ENCODE measurements at regions not wholly inside any gene's neighbourhood (a gene's known extent, or its start where the extent isn't known, plus 50 kb on each side); places are given as distances from the start of the nearest gene placed in this dataset.
"Not testable (repeated sequence)": the region's sequence is repeated elsewhere in the genome, so short reads cannot be mapped to it uniquely, and the experiment has no call there.

DNA sequence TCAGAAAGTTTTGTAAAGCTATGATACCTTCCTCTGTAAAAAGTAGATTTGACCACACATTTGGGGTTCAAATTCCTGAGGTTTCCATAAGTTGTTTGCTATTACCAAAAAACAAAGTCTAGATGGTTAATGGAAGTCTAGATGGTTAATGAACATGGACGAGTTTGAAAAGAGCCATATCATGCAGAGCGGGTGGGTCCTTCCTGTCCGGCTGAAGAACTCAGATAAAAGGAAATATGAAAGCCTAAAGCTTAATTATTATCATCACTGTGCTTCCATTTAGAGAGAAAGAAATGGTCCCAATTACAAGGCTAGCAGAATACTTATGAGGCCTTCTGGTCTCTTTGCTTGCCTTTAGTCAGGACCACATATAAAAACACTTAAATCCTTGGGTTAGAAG lies 132.1 kb upstream of the SATB1 start:
- BruUV-seq (replicated peaks), result no TSS peak
- Mint-ChIP-seq H3K4me3 (ENCODE audit: unreplicated experiment) (no peak overlapping the region), H3K4me1 (ENCODE audit: low read depth, unreplicated experiment) (peaks cover 8% of the 10 kb centered on the region), H3K36me3 (ENCODE audit: insufficient read depth, unreplicated experiment) (no peaks in the 10 kb centered on the region), H3K27ac (ENCODE audit: unreplicated experiment) (no peak overlapping the region), H3K9me3 (ENCODE audit: unreplicated experiment) (peaks cover 9% of the 10 kb centered on the region), H3K27me3 (ENCODE audit: insufficient read depth, unreplicated experiment) (peaks cover 3% of the 10 kb centered on the region)
- Histone ChIP-seq H3K4me3 (ENCODE audit: low read depth, low read length) (no peak overlapping the region), H3K36me3 (ENCODE audit: control insufficient read depth, insufficient read depth, low read length) (no peaks in the 10 kb centered on the region), H3K9me3 (no peaks in the 10 kb centered on the region), H3K27me3 (replicated peaks; ENCODE audit: control insufficient read depth, insufficient read depth, low read length) (no peaks in the 10 kb centered on the region), H3K4me1 (no peaks in the 10 kb centered on the region)
- DNase-seq, result no peak
- ChIA-PET CTCF (no interaction called here), POLR2A (no interaction called here)
- intact Hi-C loops (cut with micrococcal nuclease; ENCODE audit: unreplicated experiment), result no loop called here
- TF ChIP-seq, protein P1, sequence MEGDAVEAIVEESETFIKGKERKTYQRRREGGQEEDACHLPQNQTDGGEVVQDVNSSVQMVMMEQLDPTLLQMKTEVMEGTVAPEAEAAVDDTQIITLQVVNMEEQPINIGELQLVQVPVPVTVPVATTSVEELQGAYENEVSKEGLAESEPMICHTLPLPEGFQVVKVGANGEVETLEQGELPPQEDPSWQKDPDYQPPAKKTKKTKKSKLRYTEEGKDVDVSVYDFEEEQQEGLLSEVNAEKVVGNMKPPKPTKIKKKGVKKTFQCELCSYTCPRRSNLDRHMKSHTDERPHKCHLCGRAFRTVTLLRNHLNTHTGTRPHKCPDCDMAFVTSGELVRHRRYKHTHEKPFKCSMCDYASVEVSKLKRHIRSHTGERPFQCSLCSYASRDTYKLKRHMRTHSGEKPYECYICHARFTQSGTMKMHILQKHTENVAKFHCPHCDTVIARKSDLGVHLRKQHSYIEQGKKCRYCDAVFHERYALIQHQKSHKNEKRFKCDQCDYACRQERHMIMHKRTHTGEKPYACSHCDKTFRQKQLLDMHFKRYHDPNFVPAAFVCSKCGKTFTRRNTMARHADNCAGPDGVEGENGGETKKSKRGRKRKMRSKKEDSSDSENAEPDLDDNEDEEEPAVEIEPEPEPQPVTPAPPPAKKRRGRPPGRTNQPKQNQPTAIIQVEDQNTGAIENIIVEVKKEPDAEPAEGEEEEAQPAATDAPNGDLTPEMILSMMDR (IDR thresholded peaks at IDR 0.05; ENCODE audit: insufficient read depth in 1 of 2, low read depth in 1 of 2, low read length in 1 of 2, severe bottlenecking in 1 of 2, unreplicated experiment in 1 of 2), result no peak

- no peaks in the 10 kb centered on the region for H3K36me3 Mint-ChIP-seq (ENCODE audit: insufficient read depth, unreplicated experiment)
- no TSS peak for BruUV-seq (replicated peaks)
- H3K4me1 Mint-ChIP-seq (ENCODE audit: low read depth, unreplicated experiment), result peaks cover 8% of the 10 kb centered on the region
- H3K9me3 Mint-ChIP-seq (ENCODE audit: unreplicated experiment), result peaks cover 9% of the 10 kb centered on the region
- TF ChIP-seq, protein P1 (IDR thresholded peaks at IDR 0.05; ENCODE audit: insufficient read depth in 1 of 2, low read depth in 1 of 2, low read length in 1 of 2, severe bottlenecking in 1 of 2, unreplicated experiment in 1 of 2), result no peak
- Histone ChIP-seq H3K4me3 (ENCODE audit: low read depth, low read length) (no peak overlapping the region), H3K27me3 (replicated peaks; ENCODE audit: control insufficient read depth, insufficient read depth, low read length) (no peaks in the 10 kb centered on the region), H3K36me3 (ENCODE audit: control insufficient read depth, insufficient read depth, low read length) (no peaks in the 10 kb centered on the region), H3K9me3 (no peaks in the 10 kb centered on the region), H3K4me1 (no peaks in the 10 kb centered on the region)
- peaks cover 3% of the 10 kb centered on the region for H3K27me3 Mint-ChIP-seq (ENCODE audit: insufficient read depth, unreplicated experiment)
- CTCF ChIA-PET, result no interaction called here
- no peak overlapping the region for H3K4me3 Mint-ChIP-seq (ENCODE audit: unreplicated experiment)
- DNase-seq, result no peak
- POLR2A ChIA-PET, result no interaction called here
- intact Hi-C loops (cut with micrococcal nuclease; ENCODE audit: unreplicated experiment), result no loop called here
- no peak overlapping the region for H3K27ac Mint-ChIP-seq (ENCODE audit: unreplicated experiment)
Measured at GRCh38 chr3:18556503-18557135, 131.5 kb upstream of the SATB1 start.

- no peak overlapping the region for H3K27ac Mint-ChIP-seq (ENCODE audit: unreplicated experiment)
- POLR2A ChIA-PET, result no interaction called here
- TF ChIP-seq, protein P1 (IDR thresholded peaks at IDR 0.05; ENCODE audit: insufficient read depth in 1 of 2, low read depth in 1 of 2, low read length in 1 of 2, severe bottlenecking in 1 of 2, unreplicated experiment in 1 of 2), result no peak
- H3K27me3 Mint-ChIP-seq (ENCODE audit: insufficient read depth, unreplicated experiment), result peaks cover 3% of the 10 kb centered on the region
- no peaks in the 10 kb centered on the region for H3K36me3 Mint-ChIP-seq (ENCODE audit: insufficient read depth, unreplicated experiment)
- H3K4me3 ChIP-seq (ENCODE audit: low read depth, low read length), result no peak overlapping the region
- CTCF ChIA-PET, result no interaction called here
- peaks cover 6% of the 10 kb centered on the region for H3K9me3 Mint-ChIP-seq (ENCODE audit: unreplicated experiment)
- intact Hi-C loops (cut with micrococcal nuclease; ENCODE audit: unreplicated experiment), result no loop called here
- H3K4me1 Mint-ChIP-seq (ENCODE audit: low read depth, unreplicated experiment), result peaks cover 8% of the 10 kb centered on the region
- no peak for DNase-seq
- BruUV-seq (replicated peaks), result no TSS peak
- no peak overlapping the region for H3K4me3 Mint-ChIP-seq (ENCODE audit: unreplicated experiment)
- H3K4me1 ChIP-seq, result no peaks in the 10 kb centered on the region
- H3K9me3 ChIP-seq, result no peaks in the 10 kb centered on the region
- H3K27me3 ChIP-seq (replicated peaks; ENCODE audit: control insufficient read depth, insufficient read depth, low read length), result no peaks in the 10 kb centered on the region
- H3K36me3 ChIP-seq (ENCODE audit: control insufficient read depth, insufficient read depth, low read length), result no peaks in the 10 kb centered on the region
Measured at GRCh38 chr3:18556001-18556408, 130.9 kb upstream of the SATB1 start.

DNA sequence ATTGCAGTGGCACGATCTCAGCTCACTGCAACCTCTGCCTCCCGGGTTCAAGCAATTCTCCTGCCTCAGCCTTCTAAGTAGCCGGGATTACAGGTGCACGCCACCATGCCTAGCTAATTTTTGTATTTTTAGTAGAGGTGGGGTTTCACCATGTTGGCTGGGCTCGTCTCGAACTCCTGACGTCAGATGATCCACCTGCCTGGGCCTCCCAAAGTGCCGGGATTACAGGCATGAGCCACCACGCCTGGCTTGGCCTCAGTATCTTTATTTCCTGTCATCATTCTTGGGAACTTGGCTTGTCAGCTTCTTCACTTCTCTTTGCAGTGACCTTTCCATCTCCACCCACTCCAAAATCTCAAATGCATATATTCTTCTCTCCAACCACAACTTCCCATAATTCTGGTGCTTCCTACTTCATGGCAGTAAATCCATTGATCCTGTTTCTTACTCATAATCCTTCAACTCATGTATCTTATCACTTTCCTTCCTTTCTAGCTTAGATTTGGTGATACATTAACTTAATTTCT lies 127.5 kb upstream of the SATB1 start:
- H3K4me3 Mint-ChIP-seq (ENCODE audit: unreplicated experiment); intact Hi-C loops (cut with micrococcal nuclease; ENCODE audit: unreplicated experiment); H3K27me3 Mint-ChIP-seq (ENCODE audit: insufficient read depth, unreplicated experiment); DNase-seq; H3K4me1 ChIP-seq; H3K36me3 ChIP-seq (ENCODE audit: control insufficient read depth, insufficient read depth, low read length); H3K9me3 Mint-ChIP-seq (ENCODE audit: unreplicated experiment); H3K27me3 ChIP-seq (replicated peaks; ENCODE audit: control insufficient read depth, insufficient read depth, low read length); H3K27ac Mint-ChIP-seq (ENCODE audit: unreplicated experiment); BruUV-seq (replicated peaks); POLR2A ChIA-PET; H3K9me3 ChIP-seq; H3K4me3 ChIP-seq (ENCODE audit: low read depth, low read length); H3K4me1 Mint-ChIP-seq (ENCODE audit: low read depth, unreplicated experiment); CTCF ChIA-PET; H3K36me3 Mint-ChIP-seq (ENCODE audit: insufficient read depth, unreplicated experiment): not testable (repeated sequence)

Measured in Caco-2 (cell line).